ENCODE measurements at regions not wholly inside any gene's neighbourhood (a gene's known extent, or its start where the extent isn't known, plus 50 kb on each side); places are given as distances from the start of the nearest gene placed in this dataset.

GRCh38 chr4:116598155-116598979, 487.0 kb downstream of the TRAM1L1 start:
- TF ChIP-seq CTCF (IDR thresholded peaks at IDR 0.05) (no peak), POLR2A (IDR thresholded peaks at IDR 0.05) (no peak)

Measured in suprapubic skin (tissue), 3 donors.